ENCODE measurements at regions not wholly inside any gene's neighbourhood (a gene's known extent, or its start where the extent isn't known, plus 50 kb on each side); places are given as distances from the start of the nearest gene placed in this dataset.

DNA sequence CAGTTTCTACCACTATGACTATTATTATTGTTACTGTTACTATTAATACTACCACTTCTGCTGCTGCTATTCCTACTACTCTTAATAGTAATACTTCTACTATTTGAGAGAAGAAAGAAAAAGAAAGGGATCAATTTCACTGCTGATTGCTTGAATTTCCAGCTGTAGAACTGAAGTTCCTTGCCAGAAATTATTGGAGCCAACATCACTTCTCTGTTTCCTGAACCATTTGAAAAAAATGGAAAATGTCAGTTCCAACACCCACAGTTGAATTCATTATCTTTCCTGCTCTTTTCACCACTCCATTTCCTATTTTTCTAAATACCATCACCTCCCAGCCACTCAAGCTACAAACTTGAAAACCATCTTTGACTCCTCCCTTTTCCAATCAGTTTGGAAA, 54.1 kb upstream of the PIK3C2G start:
- Histone ChIP-seq H3K4me3 (ENCODE audit: insufficient read depth, low read depth, low read length) (no peak overlapping the region), H3K27me3 (ENCODE audit: control insufficient read depth, insufficient read depth, low read length) (no peaks in the 10 kb centered on the region), H3K36me3 (replicated peaks; ENCODE audit: control insufficient read depth, insufficient read depth, low read length) (no peaks in the 10 kb centered on the region)
- no peak for DNase-seq

GRCh38 chr12:18206198-18206597, 55.1 kb upstream of the PIK3C2G start:
- Histone ChIP-seq H3K36me3 (replicated peaks; ENCODE audit: control insufficient read depth, insufficient read depth, low read length) (no peaks in the 10 kb centered on the region), H3K4me3 (ENCODE audit: insufficient read depth, low read depth, low read length) (no peak overlapping the region), H3K27me3 (ENCODE audit: control insufficient read depth, insufficient read depth, low read length) (no peaks in the 10 kb centered on the region)
- no peak for DNase-seq

GRCh38 chr12:18204053-18204452, 57.3 kb upstream of the PIK3C2G start:
- Histone ChIP-seq H3K27me3 (ENCODE audit: control insufficient read depth, insufficient read depth, low read length) (no peaks in the 10 kb centered on the region), H3K36me3 (replicated peaks; ENCODE audit: control insufficient read depth, insufficient read depth, low read length) (no peaks in the 10 kb centered on the region), H3K4me3 (ENCODE audit: insufficient read depth, low read depth, low read length) (no peak overlapping the region)
- no peak for DNase-seq

DNA sequence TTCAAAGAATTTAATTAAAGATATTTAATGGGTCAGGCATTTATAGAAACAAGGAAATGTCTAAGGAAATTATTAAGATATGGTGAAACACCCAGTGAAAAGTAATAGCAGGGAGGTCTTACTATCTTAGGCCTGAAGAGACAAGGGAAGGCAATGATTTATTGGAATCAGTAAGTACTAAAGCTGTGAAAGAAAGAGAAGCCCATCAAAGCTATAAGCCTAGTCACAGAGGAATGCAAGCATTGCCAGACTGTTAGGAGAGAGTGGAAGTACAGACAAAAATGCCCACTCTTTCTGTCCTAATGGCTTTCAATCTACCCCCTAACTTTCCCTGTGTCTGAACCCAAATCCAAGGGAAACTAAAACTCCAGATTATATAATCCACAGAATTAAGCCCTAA, 69.2 kb upstream of the PIK3C2G start:
- H3K27me3 ChIP-seq (ENCODE audit: control insufficient read depth, insufficient read depth, low read length), result no peaks in the 10 kb centered on the region
- no peak for DNase-seq
- no peaks in the 10 kb centered on the region for H3K36me3 ChIP-seq (replicated peaks; ENCODE audit: control insufficient read depth, insufficient read depth, low read length)
- no peak overlapping the region for H3K4me3 ChIP-seq (ENCODE audit: insufficient read depth, low read depth, low read length)

GRCh38 chr12:18183141-18183540, 78.2 kb upstream of the PIK3C2G start:
- no peak overlapping the region for H3K4me3 ChIP-seq (ENCODE audit: insufficient read depth, low read depth, low read length)
- H3K27me3 ChIP-seq (ENCODE audit: control insufficient read depth, insufficient read depth, low read length), result no peaks in the 10 kb centered on the region
- H3K36me3 ChIP-seq (replicated peaks; ENCODE audit: control insufficient read depth, insufficient read depth, low read length), result no peaks in the 10 kb centered on the region
- DNase-seq, result no peak

- DNase-seq, result no peak
- H3K27me3 ChIP-seq (ENCODE audit: control insufficient read depth, insufficient read depth, low read length), result no peaks in the 10 kb centered on the region
- H3K36me3 ChIP-seq (replicated peaks; ENCODE audit: control insufficient read depth, insufficient read depth, low read length), result no peaks in the 10 kb centered on the region
- no peak overlapping the region for H3K4me3 ChIP-seq (ENCODE audit: insufficient read depth, low read depth, low read length)
These were observed 81.6 kb upstream of the RERGL start for GRCh38 chr12:18171571-18171970.

DNA sequence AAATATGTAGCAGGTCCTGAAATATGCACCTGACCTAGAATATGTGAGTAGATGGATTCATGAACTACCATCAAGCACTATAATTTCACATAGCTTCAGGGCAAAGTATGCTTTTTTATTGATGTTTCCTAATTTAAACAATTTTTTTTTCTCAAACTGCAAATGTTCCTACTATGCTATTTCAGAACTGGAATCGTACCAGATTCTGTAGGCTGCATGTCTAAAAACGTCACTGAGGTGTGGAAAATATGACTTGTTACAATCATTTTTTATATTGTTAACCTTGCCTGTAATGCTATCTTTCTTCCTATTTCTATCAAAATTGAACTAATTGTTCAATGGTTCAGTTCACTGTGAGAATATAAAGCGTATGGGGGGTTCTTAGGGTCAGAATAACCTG, 78.0 kb upstream of the RERGL start:
- no peak for DNase-seq
- no peaks in the 10 kb centered on the region for H3K36me3 ChIP-seq (replicated peaks; ENCODE audit: control insufficient read depth, insufficient read depth, low read length)
- H3K27me3 ChIP-seq (ENCODE audit: control insufficient read depth, insufficient read depth, low read length), result no peaks in the 10 kb centered on the region
- no peak overlapping the region for H3K4me3 ChIP-seq (ENCODE audit: insufficient read depth, low read depth, low read length)

DNA sequence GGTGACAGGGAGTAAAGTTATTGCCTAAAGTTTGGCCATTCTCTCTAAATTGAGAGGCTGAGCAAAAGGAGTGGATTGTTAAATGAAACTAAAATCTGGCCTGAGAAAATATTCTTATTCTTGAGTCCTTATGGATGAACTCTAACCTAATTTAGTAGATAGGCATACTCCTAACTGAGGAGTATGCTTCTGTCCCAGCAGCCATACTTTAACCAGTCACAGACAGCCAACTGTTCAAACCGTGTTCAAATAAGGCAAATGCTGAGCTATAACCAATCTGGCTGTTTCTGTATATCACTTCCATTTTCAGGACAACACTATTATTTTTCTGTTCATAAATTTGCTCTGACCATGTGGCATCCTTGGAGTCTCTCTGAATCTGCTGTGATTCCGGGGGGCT, 75.9 kb upstream of the RERGL start:
- Histone ChIP-seq H3K4me3 (ENCODE audit: insufficient read depth, low read depth, low read length) (no peak overlapping the region), H3K36me3 (replicated peaks; ENCODE audit: control insufficient read depth, insufficient read depth, low read length) (no peaks in the 10 kb centered on the region), H3K27me3 (ENCODE audit: control insufficient read depth, insufficient read depth, low read length) (no peaks in the 10 kb centered on the region)
- no peak for DNase-seq

- Histone ChIP-seq H3K36me3 (replicated peaks; ENCODE audit: control insufficient read depth, insufficient read depth, low read length) (no peaks in the 10 kb centered on the region), H3K4me3 (ENCODE audit: insufficient read depth, low read depth, low read length) (no peak overlapping the region), H3K27me3 (ENCODE audit: control insufficient read depth, insufficient read depth, low read length) (no peaks in the 10 kb centered on the region)
- no peak for DNase-seq
These were observed 75.5 kb upstream of the RERGL start for GRCh38 chr12:18165422-18165871.

DNA sequence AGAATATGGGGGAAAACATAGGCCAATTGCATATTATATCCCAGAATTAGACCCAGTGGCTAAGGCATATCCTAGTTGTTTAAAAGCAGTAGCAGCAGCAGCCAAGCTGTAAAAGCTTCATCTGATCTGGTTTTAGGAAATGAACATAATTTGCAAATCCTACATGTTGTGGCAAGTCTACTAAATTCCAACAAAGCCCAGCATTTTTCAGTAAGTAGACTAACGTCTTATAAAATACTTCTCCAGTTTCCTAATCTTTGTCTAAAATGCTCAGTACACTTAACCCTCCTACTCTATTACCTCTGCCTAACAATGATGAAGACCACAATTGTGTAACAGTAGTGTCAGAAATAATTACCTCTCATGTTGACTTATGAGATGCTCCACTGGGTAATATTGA, 70.9 kb upstream of the RERGL start:
- Histone ChIP-seq H3K27me3 (ENCODE audit: control insufficient read depth, insufficient read depth, low read length) (no peaks in the 10 kb centered on the region), H3K36me3 (replicated peaks; ENCODE audit: control insufficient read depth, insufficient read depth, low read length) (no peaks in the 10 kb centered on the region), H3K4me3 (ENCODE audit: insufficient read depth, low read depth, low read length) (no peak overlapping the region)
- DNase-seq, result no peak

DNA sequence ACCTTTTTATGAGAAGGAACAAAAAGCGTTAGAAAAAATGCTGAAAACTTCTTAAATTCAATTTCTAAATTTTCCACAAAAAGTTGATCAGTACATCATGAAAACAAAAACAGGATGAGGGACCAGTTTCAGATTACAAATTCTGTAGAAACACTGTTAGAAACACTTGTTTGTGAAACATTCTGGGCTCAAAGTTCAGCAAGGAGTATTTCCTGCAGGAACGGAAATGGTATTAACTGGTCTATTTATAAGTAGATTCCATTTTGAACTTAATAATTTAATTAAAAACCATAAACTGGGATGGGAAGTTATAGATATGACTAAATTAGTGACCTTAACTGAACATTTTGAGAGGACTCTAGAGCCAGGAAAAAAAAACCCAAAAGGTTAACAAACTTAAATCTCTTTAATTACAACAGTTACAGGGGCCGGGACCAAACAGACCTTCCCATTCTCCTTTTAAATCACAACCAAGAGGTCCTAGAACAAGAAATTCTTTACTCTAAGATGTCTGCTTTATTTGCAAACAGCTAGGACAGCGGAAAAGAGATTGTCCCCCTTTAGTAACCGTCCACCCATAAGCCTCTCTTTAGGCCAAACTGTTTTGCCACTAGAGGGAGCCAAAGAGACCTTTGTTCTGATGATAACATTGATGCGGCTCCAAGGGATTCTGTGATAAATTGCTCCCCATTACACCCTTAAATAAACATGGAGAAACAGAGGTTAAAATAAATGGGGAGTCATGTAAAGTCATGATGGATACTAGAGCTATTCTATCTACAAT, 69.0 kb upstream of the RERGL start:
- no peak overlapping the region for H3K4me3 ChIP-seq (ENCODE audit: insufficient read depth, low read depth, low read length)
- peak; percentile 6 for DNase-seq
- H3K27me3 ChIP-seq (ENCODE audit: control insufficient read depth, insufficient read depth, low read length), result no peaks in the 10 kb centered on the region
- no peaks in the 10 kb centered on the region for H3K36me3 ChIP-seq (replicated peaks; ENCODE audit: control insufficient read depth, insufficient read depth, low read length)

DNA sequence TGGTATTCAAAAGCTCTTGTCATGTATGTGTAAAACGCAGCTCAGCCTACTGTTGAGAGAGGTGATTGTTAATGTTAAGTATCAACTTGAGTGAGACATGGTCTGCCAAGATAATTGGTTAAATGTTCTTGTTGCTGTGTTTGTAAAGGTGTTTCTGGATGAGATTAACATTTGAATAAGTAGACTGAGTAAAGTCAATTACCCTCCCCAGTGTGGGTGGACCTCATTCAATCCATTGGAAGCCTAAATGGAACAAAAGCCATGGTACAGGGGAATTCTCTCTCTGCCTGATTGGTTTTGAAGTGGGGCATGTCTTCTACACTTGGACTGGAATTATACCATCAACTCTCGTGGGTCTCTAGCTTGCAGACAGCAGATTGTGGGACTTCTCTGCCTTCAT, 63.8 kb upstream of the RERGL start:
- no peak for DNase-seq
- Histone ChIP-seq H3K36me3 (replicated peaks; ENCODE audit: control insufficient read depth, insufficient read depth, low read length) (no peaks in the 10 kb centered on the region), H3K4me3 (ENCODE audit: insufficient read depth, low read depth, low read length) (no peak overlapping the region), H3K27me3 (ENCODE audit: control insufficient read depth, insufficient read depth, low read length) (no peaks in the 10 kb centered on the region)

GRCh38 chr12:18151036-18151435, 61.0 kb upstream of the RERGL start:
- DNase-seq, result no peak
- no peaks in the 10 kb centered on the region for H3K27me3 ChIP-seq (ENCODE audit: control insufficient read depth, insufficient read depth, low read length)
- H3K4me3 ChIP-seq (ENCODE audit: insufficient read depth, low read depth, low read length), result no peak overlapping the region
- H3K36me3 ChIP-seq (replicated peaks; ENCODE audit: control insufficient read depth, insufficient read depth, low read length), result no peaks in the 10 kb centered on the region

GRCh38 chr12:18148961-18149360, 59.0 kb upstream of the RERGL start:
- Histone ChIP-seq H3K36me3 (replicated peaks; ENCODE audit: control insufficient read depth, insufficient read depth, low read length) (no peaks in the 10 kb centered on the region), H3K27me3 (ENCODE audit: control insufficient read depth, insufficient read depth, low read length) (no peaks in the 10 kb centered on the region), H3K4me3 (ENCODE audit: insufficient read depth, low read depth, low read length) (no peak overlapping the region)
- DNase-seq, result no peak

DNA sequence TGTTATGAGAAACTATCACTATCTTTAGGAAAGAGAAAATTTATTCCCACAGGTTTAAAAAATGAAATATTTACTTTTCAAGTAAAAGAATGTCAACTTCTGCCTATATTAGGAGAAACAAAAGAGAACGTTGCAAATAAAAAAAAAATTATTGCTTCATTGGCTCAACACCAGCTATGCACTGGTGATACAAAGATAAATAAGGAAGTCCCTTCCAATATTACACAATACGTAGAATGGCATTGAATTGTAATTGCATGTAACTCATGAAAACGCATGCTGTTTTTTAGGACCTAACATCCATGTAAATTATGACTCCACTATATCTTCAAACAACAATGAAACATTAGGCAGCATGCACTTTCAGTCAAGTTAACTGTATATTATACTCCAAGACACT, 56.4 kb upstream of the RERGL start:
- Histone ChIP-seq H3K4me3 (ENCODE audit: insufficient read depth, low read depth, low read length) (no peak overlapping the region), H3K27me3 (ENCODE audit: control insufficient read depth, insufficient read depth, low read length) (no peaks in the 10 kb centered on the region), H3K36me3 (replicated peaks; ENCODE audit: control insufficient read depth, insufficient read depth, low read length) (no peaks in the 10 kb centered on the region)
- DNase-seq, result no peak

DNA sequence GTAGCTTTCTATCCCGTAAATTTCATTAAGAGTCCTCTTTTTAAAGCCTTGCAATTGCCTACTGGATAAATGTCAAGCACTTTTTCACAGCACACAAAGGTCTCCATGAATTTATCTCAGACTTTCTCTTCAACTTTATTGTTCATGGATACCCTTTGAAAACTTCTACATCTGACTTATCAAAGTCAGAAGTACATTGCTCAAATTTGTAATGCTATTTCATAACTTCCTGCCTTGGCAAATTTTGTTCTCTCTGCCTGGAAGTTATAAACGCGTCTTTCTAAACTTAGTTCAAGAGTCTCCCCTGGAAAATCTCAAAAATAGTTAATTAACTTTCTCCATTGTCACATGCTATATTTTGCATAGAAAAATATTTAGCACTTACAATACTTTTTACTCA, 55.9 kb upstream of the RERGL start:
- Histone ChIP-seq H3K27me3 (ENCODE audit: control insufficient read depth, insufficient read depth, low read length) (no peaks in the 10 kb centered on the region), H3K36me3 (replicated peaks; ENCODE audit: control insufficient read depth, insufficient read depth, low read length) (no peaks in the 10 kb centered on the region), H3K4me3 (ENCODE audit: insufficient read depth, low read depth, low read length) (no peak overlapping the region)
- DNase-seq, result no peak

Data from H7 (cell line).